IMR-90 (cell line): ENCODE measurements at regions not wholly inside any gene's neighbourhood (a gene's known extent, or its start where the extent isn't known, plus 50 kb on each side); places are given as distances from the start of the nearest gene placed in this dataset.

Source experiments
- ATAC-seq: fragments of 200-7000 bp; cut with Tn5 transposase; 2 replicates; pipeline ENCODE4 v1.9.1; 2020; ENCODE audit warnings: low read depth, mild to moderate bottlenecking, moderate library complexity
- BruUV-seq: library from RNA; stranded (reverse); fragments of 400-500 nt; replicated peaks from 2 replicates; lab custom pipeline; 2021; lab: Mats Ljungman, UMichigan
- CTCF ChIA-PET: fragments of 300-600 bp; formaldehyde crosslinking; extraction: SDS; loops from one replicate; lab custom pipeline; 2021; ENCODE audit warnings: antibody characterized with exemption; lab: Yijun Ruan, JAX
- POLR2A ChIA-PET: fragments of 300-600 bp; sonication (Branson Sonifier 250); formaldehyde crosslinking; loops from one replicate; lab custom pipeline; 2022; ENCODE audit warnings: antibody characterized with exemption; ENCODE audit not compliant: unreplicated experiment; lab: Charles Lee
- DNase-seq: peaks from one replicate; pipeline ENCODE4 v3.0.0; 2013
- H2AFZ ChIP-seq: replicated peaks from 2 replicates; pipeline ENCODE3; 2013; ENCODE audit warnings: low read length, mild to moderate bottlenecking; ENCODE audit not compliant: poor library complexity
- H2AK5ac ChIP-seq: 2 replicates; pipeline ENCODE4 v1.6.1; 2013; ENCODE audit warnings: low read depth, low read length, inconsistent platforms
- H2AK9ac ChIP-seq: replicated peaks from 2 replicates; pipeline ENCODE3; 2013; ENCODE audit warnings: mild to moderate bottlenecking, low read depth, low read length, moderate library complexity; ENCODE audit not compliant: poor library complexity
- H2BK120ac ChIP-seq: 2 replicates; pipeline ENCODE4 v1.6.1; 2013; ENCODE audit warnings: low read depth, low read length, inconsistent platforms
- H2BK15ac ChIP-seq: 3 replicates; pipeline ENCODE4 v1.6.1; 2013; ENCODE audit warnings: low read depth, low read length, inconsistent platforms
- H2BK20ac ChIP-seq: 2 replicates; pipeline ENCODE4 v1.6.1; 2013; ENCODE audit warnings: low read depth, mild to moderate bottlenecking, inconsistent platforms, low read length, moderate library complexity
- H2BK5ac ChIP-seq: 2 replicates; pipeline ENCODE4 v1.6.1; 2013; ENCODE audit warnings: mild to moderate bottlenecking, low read depth, low read length, inconsistent platforms; ENCODE audit not compliant: poor library complexity, severe bottlenecking
- H3K14ac ChIP-seq: replicated peaks from 2 replicates; pipeline ENCODE4 v1.6.1; 2013; ENCODE audit warnings: low read depth, low read length, inconsistent platforms
- H3K18ac ChIP-seq: 2 replicates; pipeline ENCODE4 v1.6.1; 2013; ENCODE audit warnings: low read depth, low read length, control low read depth
- H3K23ac ChIP-seq: 2 replicates; pipeline ENCODE4 v1.6.1; 2013; ENCODE audit warnings: low read depth, low read length, inconsistent platforms
- H3K27ac ChIP-seq: 2 replicates; pipeline ENCODE4 v1.5.1; 2013; ENCODE audit warnings: mild to moderate bottlenecking, control low read depth, low read length; ENCODE audit not compliant: insufficient read depth
- H3K27me3 ChIP-seq: 2 replicates; pipeline ENCODE4 v1.6.1; 2013; ENCODE audit warnings: low read length; ENCODE audit not compliant: control insufficient read depth, insufficient read depth
- H3K36me3 ChIP-seq: 2 replicates; pipeline ENCODE4 v1.6.1; 2013; ENCODE audit warnings: low read length, mixed read lengths; ENCODE audit not compliant: control insufficient read depth, insufficient read depth
- H3K4ac ChIP-seq: 2 replicates; pipeline ENCODE4 v1.6.1; 2013; ENCODE audit warnings: low read depth, low read length, inconsistent platforms
- H3K4me1 ChIP-seq: 2 replicates; pipeline ENCODE4 v1.6.1; 2013; ENCODE audit warnings: low read length, mixed read lengths; ENCODE audit not compliant: control insufficient read depth, insufficient read depth
- H3K4me2 ChIP-seq: 2 replicates; pipeline ENCODE4 v1.6.1; 2013; ENCODE audit warnings: low read depth, mild to moderate bottlenecking, control low read depth, low read length, moderate library complexity
- H3K4me3 ChIP-seq: 2 replicates; pipeline ENCODE4 v1.5.1; 2013; ENCODE audit warnings: low read depth, mild to moderate bottlenecking, control low read depth, low read length, moderate library complexity; ENCODE audit not compliant: insufficient read depth
- H3K56ac ChIP-seq: 2 replicates; pipeline ENCODE4 v1.6.1; 2013; ENCODE audit warnings: low read length, inconsistent platforms; ENCODE audit not compliant: insufficient read depth; ENCODE audit errors: extremely low read depth
- H3K79me1 ChIP-seq, 2 experiments: 2 replicates each; pipeline ENCODE4 v1.6.1; 2013; ENCODE audit warnings: low read length in 2 of 2, inconsistent platforms in 1 of 2, low read depth in 1 of 2
- H3K9ac ChIP-seq: 2 replicates; pipeline ENCODE4 v1.6.1; 2013; ENCODE audit warnings: low read depth, low read length, control low read depth
- H3K9me1 ChIP-seq: 2 replicates; pipeline ENCODE4 v1.6.1; 2013; ENCODE audit warnings: low read length, inconsistent platforms; ENCODE audit not compliant: insufficient read depth
- H3K9me3 ChIP-seq: 2 replicates; pipeline ENCODE4 v1.6.1; 2013; ENCODE audit warnings: low read length; ENCODE audit not compliant: control insufficient read depth, insufficient read depth
- H4K20me1 ChIP-seq: 2 replicates; pipeline ENCODE4 v1.6.1; 2013; ENCODE audit warnings: low read length, inconsistent platforms; ENCODE audit not compliant: insufficient read depth
- H4K5ac ChIP-seq: 2 replicates; pipeline ENCODE4 v1.6.1; 2013; ENCODE audit warnings: mild to moderate bottlenecking, low read depth, low read length, control low read depth
- H4K8ac ChIP-seq, 2 experiments: 2 replicates each; pipeline ENCODE4 v1.6.1; 2013; ENCODE audit warnings: low read depth in 2 of 2, low read length in 2 of 2, control low read depth in 1 of 2, inconsistent platforms in 1 of 2
- H4K91ac ChIP-seq: 2 replicates; pipeline ENCODE4 v1.6.1; 2013; ENCODE audit warnings: low read depth, low read length, inconsistent platforms; ENCODE audit not compliant: insufficient read depth
- BHLHE40 ChIP-seq: fragments of 150-350 bp; IDR thresholded peaks from 2 replicates; pipeline ENCODE4 v1.6.1; 2016; ENCODE audit warnings: mild to moderate bottlenecking, low read depth, low read length
- CEBPB ChIP-seq: IDR thresholded peaks from 2 replicates; pipeline ENCODE4 v1.6.1; 2012; ENCODE audit warnings: low read depth, low read length, improper control_type of control experiment
- CHD1 ChIP-seq: IDR thresholded peaks from 2 replicates; pipeline ENCODE4 v1.6.1; 2012; ENCODE audit warnings: low read depth, low read length, improper control_type of control experiment
- FOS ChIP-seq: fragments of 150-350 bp; IDR thresholded peaks from 2 replicates; pipeline ENCODE4 v1.6.1; 2016; ENCODE audit warnings: low read depth, low read length
- MAFK ChIP-seq: IDR thresholded peaks from 2 replicates; pipeline ENCODE4 v1.6.1; 2012; ENCODE audit warnings: low read depth, low read length, improper control_type of control experiment
- MAZ ChIP-seq: IDR thresholded peaks from 2 replicates; pipeline ENCODE4 v1.6.1; 2012; ENCODE audit warnings: low read depth, mild to moderate bottlenecking, low read length, improper control_type of control experiment, moderate library complexity, borderline replicate concordance
- NFE2L2 ChIP-seq: fragments of 150-350 bp; IDR thresholded peaks from 2 replicates; pipeline ENCODE4 v1.6.1; 2016; ENCODE audit warnings: low read depth, mild to moderate bottlenecking, low read length
- POLR2A ChIP-seq: IDR thresholded peaks from 2 replicates; pipeline ENCODE4 v1.6.1; 2012; ENCODE audit warnings: mild to moderate bottlenecking, low read depth, low read length
- RAD21 ChIP-seq: IDR thresholded peaks from 2 replicates; pipeline ENCODE4 v1.6.1; 2012; ENCODE audit warnings: low read length, improper control_type of control experiment
- RCOR1 ChIP-seq: IDR thresholded peaks from 2 replicates; pipeline ENCODE4 v1.6.1; 2012; ENCODE audit warnings: mild to moderate bottlenecking, low read length, improper control_type of control experiment; ENCODE audit not compliant: insufficient replicate concordance
- RFX5 ChIP-seq: IDR thresholded peaks from 2 replicates; pipeline ENCODE4 v1.8.0; 2012; ENCODE audit warnings: low read depth, mild to moderate bottlenecking, low read length, moderate library complexity
- dilution Hi-C: fragments of 300-500 bp; cut with HindIII; formaldehyde crosslinking; loops from one replicate; pipeline ENCODE4 v1.14.3; 2018; ENCODE audit warnings: low sequenced_read_pairs; ENCODE audit not compliant: unreplicated experiment
- in situ Hi-C: fragments of 300-500 bp; cut with MboI; formaldehyde crosslinking; loops from 3 replicates; pipeline ENCODE4 v1.14.3; 2019; ENCODE audit warnings: low sequenced_read_pairs, inconsistent platforms, mixed read lengths
- intact Hi-C: fragments of 100-400 bp; cut with micrococcal nuclease; formaldehyde crosslinking; loops from 2 replicates; pipeline ENCODE4 v1.10.0; 2022

GRCh38 chr3:174777813-174778212, 81.3 kb upstream of the NAALADL2 start:
- DNase-seq: peak; percentile 17
- Histone ChIP-seq H3K23ac (no peak overlapping the region), H2AK9ac (no peak overlapping the region), H4K8ac (peak overlapping the region in 1 of 2 experiments; percentile 69; a peak in 1 of 4 replicates), H3K4ac (no peak overlapping the region), H2AFZ (no peak overlapping the region), H3K4me3 (no peak overlapping the region), H3K18ac (peak overlapping the region; percentile 64; the same call in 1 of the 2 replicates), H3K56ac (no peak overlapping the region), H2AK5ac (no peak overlapping the region), H3K36me3 (no peaks in the 10 kb centered on the region), H4K91ac (no peak overlapping the region), H3K9ac (no peak overlapping the region), H2BK15ac (no peak overlapping the region), H4K20me1 (no peaks in the 10 kb centered on the region), H3K9me1 (no peaks in the 10 kb centered on the region), H3K4me1 (no peaks in the 10 kb centered on the region), H2BK20ac (0 out of 2 replicates have a peak overlapping the region, but pooled peaks have one; percentile 3), H4K5ac (no peak overlapping the region; the same call in 1 of the 2 replicates), H3K14ac (no peak overlapping the region), H3K4me2 (no peak overlapping the region; the same call in 1 of the 2 replicates), H3K27ac (no peak overlapping the region), H3K27me3 (no peaks in the 10 kb centered on the region), H3K9me3 (no peaks in the 10 kb centered on the region), H2BK5ac (peak overlapping the region; percentile 53), H2BK120ac (no peak overlapping the region), H3K79me1 (no peaks in the 10 kb centered on the region)
- BruUV-seq: no TSS peak
- peak; percentile 65 for ATAC-seq
- ChIA-PET POLR2A (no interaction called here), CTCF (interaction anchor here (0.7 kb wide), 1 partner anchor 100 kb away, joined by 3 read pairs; no protein-coding TSS in a partner anchor)
- intact Hi-C loops (loop anchor here (5.0 kb wide), 1 partner anchor 666 kb away; no protein-coding TSS in a partner anchor), in situ Hi-C loops (no loop called here), dilution Hi-C loops (no loop called here)
- no peak for TF ChIP-seq RFX5
- TF ChIP-seq CHD1: no peak
- TF ChIP-seq POLR2A: no peak
- no peak for TF ChIP-seq CEBPB
- no peak for TF ChIP-seq BHLHE40
- TF ChIP-seq FOS: no peak
- no peak for TF ChIP-seq MAZ
- TF ChIP-seq RCOR1: no peak
- no peak for TF ChIP-seq NFE2L2
- TF ChIP-seq MAFK: no peak
- no peak for TF ChIP-seq RAD21
